HuH-7 (cell line): ENCODE measurements at regions not wholly inside any gene's neighbourhood (a gene's known extent, or its start where the extent isn't known, plus 50 kb on each side); places are given as distances from the start of the nearest gene placed in this dataset.

ENCODE experiments used
- DNase-seq: peaks from one replicate; pipeline ENCODE4 v3.0.0; 2011; ENCODE audit warnings: low spot score

GRCh38 chr16:50955311-50955710 is 195.8 kb downstream of the SALL1 start:
- DNase-seq, result no peak

DNA sequence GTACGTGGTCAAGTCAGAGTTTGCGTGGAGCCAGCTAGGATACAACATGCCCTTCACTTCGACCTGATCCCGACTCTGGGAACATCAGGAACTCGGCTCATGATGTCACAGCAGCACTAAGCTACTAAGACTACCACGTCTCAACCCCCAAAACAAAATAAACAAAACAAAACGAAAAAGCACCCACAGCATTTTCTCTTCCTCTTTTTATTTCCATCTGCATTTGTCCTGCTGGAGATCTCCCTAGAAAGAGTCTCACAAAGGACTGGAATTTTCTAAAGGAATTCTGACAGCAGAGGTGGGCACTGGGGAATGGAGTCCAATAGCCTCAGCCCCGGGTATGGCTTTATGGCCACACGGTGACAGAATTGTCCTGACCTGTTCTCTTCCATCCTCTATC is 196.6 kb downstream of the SALL1 start:
- no peak for DNase-seq

DNA sequence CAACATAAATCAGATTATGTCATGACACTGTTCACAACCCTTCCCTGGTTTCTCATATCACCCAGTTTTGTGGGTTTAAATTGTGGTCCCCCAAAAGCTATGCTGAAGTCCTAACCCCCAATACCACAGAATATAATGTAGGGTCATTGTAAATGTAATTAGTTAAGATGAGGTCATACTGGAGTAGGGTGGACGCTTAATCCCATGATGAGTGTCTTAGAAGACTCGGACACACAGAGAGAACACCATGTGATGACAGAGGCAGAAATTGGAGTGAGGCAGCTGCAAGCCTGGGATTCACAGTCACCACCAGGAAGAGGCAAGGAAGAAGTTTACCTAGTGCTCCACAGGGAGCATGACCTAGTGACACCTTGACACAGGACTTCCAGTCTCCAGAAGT is 197.8 kb downstream of the SALL1 start:
- no peak for DNase-seq

DNA sequence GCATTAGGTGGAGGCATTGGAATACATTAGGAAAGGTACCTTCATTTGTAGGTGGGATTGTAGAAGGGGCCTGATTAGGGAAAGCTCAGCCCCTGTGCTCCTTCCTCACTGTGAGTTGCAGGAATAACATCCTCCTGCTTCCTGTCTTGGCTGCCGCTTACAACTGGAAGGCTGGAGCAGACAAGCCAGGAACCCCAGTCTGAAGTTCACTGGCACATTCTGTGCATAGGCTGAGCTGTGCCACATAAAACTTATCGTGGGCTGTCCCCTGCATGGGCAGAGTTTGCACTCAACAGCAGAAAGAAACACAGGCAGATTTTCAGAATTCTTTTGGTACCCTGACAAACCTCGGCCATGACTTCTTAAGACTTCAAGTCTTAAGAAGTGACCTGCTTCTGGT is 200.1 kb downstream of the SALL1 start:
- no peak for DNase-seq

GRCh38 chr16:50948268-50948930 is 202.7 kb downstream of the SALL1 start:
- DNase-seq, result no peak

GRCh38 chr16:50947826-50948225 is 203.2 kb downstream of the SALL1 start:
- DNase-seq, result no peak

DNA sequence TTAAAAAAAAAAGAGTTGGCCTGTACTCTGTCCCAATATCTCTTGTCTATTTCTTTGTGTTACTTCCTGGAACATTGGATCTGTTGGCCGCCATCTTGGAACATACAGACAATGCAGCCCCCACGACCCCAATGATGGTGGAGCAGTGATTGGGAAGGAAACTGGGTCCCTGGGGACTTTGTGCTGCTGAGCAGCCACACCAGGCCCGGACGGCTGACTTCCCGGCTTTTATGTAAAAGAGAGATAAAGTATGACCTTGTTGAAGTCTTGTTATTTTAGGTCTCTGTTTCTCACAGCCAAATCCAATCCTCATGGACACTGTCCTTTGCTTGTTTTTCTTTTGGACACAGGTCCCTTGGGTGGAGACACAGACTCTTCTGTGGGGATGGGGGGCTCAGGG is 204.5 kb downstream of the SALL1 start:
- no peak for DNase-seq

- no peak for DNase-seq
These were observed 204.2 kb downstream of the CYLD start for GRCh38 chr16:50946098-50946497.

DNA sequence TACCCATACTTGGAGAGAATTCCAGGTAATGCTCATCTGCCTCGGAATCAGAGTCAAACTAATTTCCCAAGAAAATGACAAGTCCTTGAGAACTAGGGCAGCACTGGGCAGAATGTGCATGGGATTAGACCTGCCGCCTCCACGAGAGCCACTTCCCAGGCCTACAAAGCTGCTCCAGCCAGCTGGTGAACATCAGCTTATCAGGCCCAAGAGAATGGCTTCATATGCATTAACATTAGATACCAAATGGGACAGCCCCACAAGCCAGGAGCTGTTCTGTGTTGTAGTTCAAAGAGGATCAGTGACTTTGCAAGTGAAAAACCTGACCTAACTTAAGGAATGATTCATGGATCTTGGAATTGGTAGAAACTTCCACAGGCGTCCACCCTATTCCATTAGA is 203.3 kb downstream of the CYLD start:
- no peak for DNase-seq

DNA sequence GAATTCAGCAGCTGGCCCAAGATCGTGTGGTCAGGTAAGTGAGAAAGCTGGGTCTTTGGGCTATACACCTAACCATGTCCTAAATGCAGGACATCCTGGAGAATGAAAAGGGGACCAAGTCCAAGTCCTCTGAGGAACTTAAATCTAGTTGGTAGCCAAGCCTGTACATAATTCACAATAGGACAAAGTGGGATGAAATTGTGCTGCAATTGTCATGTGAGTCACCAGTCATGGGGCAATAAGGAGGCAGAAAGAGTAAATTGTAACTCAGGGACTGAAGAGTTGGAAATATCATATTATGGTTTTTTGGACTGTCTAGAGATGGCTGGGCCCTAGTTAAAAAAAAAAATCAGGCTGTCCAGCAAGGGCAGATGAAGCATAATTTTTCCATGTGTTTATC is 202.6 kb downstream of the CYLD start:
- DNase-seq, result no peak

GRCh38 chr16:50944033-50944432 is 202.1 kb downstream of the CYLD start:
- no peak for DNase-seq

DNA sequence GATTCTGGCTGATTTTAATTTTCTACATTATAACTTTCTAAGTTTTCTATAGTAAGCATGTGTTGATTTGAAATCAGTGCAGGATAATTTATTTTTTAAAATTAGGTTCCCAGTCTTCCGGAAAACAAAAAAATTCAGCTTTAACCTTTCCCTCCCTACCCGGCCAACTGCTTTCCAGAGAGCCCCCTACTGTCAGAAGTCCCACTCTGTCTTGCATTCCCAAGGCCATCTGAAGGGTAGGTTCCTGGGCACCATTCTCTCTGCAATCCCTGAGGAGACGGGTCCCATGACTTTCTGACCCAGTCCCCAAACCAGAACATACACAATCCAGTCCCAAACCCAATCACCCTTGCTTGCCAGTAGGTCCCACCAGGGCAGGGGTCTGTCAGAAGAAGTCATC is 200.3 kb downstream of the CYLD start:
- no peak for DNase-seq

GRCh38 chr16:50941681-50942080 is 199.8 kb downstream of the CYLD start:
- DNase-seq, result no peak

- no peak for DNase-seq
These were observed 198.5 kb downstream of the CYLD start for GRCh38 chr16:50940275-50940854.

DNA sequence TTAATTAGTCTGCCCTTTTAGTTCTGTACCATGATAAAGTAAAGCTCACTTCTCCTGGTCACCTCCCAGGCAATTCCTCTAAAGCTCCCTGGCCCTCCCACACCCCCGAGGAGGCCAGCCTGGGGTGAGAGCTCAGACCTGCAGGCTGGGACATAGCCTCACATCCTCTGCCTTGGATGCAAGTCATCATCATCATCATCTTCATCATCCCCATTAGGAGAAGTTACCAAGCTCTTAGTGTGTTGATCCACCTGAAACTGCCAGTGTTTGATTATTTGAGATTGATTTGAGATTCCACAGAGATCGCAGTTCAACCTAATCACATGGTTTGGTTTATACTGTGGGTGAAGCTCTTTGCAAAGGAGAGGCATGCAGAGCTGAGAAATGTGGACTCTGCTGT is 197.5 kb downstream of the CYLD start:
- DNase-seq, result no peak

DNA sequence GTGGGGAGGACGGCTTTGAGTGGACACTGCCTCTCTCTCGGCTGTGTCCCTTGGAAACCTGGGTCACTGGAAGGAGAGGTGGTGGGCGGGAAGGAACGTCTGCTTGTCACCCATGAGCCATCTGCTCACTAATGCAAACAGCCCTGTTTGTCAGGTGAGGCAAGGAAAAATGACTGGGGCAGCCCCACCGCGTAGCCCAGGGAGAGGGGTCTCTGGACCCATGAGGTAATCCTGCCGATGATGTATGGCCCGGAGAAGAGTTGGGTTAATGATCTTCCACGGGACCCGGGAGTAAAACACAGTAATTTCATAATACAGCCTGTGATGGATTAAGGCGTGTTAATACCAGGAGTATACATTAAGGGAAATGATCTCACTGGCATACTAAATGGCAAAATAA is 197.0 kb downstream of the CYLD start:
- DNase-seq, result no peak

DNA sequence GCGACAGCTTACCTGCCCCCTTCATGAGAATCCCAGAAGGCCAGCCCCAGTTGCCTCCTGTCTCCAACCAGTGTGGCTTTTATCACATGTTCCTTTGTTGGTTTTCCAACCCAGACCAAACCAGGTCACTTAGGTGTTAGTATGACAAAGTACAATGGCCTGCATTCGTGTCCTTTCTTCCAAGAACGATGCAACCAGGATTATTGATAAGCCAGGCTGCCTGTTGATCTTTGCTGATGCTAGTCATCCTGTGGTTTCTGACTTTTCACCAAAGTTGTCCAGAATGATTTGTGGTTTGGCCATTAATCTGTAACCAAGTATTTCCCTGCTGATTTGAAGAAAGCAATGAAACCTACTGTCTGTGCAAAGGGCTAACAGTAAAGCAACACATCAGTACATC is 191.4 kb downstream of the CYLD start:
- no peak for DNase-seq

DNA sequence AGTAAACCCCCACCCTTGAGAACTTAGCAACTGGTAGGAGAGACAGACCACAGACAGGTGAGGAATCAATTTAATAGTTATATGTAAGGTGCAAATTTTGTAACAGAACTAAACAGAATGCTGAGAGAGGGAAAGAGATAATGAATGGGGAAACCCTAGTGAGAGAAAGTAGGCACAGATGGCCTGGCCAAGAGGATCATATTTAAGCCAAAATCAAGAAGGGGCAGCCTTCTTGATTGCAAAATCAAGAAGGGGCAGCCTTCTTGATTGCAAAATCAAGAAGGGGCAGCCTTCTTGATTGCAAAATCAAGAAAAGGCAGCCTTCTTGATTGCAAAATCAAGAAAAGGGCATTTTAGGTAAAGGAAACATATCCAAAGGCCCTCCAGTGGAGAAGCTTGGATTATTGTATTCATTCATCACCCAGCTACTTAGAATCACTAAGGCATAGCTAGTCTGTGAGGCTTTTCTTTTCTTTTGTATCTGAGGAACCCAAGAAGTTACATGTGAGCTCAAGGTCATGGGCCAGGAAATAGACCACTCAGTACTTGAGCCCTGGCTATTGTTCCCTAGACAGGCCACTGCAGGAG is 190.6 kb downstream of the CYLD start:
- no peak for DNase-seq

GRCh38 chr16:50928065-50928464 is 186.2 kb downstream of the CYLD start:
- DNase-seq, result no peak

DNA sequence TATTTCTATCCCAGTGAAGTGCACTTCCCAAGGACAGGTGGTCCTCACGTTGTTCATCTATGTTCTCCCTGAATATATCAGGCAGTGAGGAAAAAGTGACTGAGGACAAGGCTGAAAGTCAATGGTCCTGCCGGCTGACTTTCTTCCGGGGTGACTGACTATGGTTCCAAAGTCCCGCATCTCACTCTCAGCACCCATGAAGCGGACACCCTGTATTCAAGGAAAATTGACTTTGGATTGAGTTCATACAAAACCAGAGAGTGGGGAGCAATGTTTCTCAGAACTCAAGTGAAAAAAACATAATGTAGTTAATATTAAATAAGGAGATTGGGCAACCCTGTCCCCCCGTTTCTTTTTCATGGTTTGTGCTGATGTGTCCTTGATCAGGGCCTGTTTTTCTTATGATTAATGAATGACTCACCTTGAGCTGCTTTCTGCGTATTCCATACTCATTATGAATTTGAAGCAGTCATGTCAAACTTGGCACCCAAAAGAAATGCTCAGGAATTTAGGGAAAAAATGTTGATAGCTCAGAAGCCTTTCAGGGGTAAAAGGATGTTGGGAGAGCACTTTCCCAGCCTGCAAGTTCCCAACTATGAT is 184.0 kb downstream of the CYLD start:
- no peak for DNase-seq

DNA sequence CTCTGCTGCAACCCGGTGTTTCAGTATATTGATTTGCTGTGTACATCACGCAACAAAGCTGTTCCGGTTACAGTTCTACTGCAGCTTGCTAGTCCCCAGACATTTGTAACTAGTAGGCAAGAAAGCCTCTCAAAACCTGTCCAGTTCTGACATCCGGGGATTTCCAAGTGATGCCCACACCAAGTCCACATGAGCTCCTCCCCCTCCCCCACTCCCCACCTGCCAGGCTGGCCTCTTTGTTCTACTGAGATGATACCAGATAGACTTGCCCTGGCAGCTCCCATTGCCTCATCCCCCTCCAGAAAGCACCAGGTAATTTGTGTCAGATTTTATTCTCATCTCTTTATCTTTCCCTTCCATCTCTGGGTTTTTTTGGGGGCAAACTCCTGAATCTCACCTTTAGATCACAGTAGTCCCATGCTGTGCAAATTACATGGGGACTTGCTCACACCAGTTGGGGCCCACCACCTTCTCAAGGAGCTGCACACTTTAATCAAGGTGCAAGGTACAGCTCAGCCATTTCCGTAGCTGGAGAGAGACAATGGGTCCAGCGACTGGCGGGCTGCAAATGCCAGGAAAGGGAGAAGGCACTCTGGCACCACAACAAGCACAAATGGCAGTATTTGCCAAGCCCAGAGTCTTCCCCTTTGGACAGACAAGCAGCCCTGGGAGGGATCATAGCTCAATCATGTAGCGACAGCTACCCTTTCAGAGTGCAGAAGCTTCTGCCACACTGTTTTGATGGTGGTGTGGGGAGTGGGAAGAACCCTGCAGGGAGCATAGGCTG is 183.1 kb downstream of the CYLD start:
- DNase-seq, result no peak

- no peak for DNase-seq
These were observed 176.2 kb downstream of the CYLD start for GRCh38 chr16:50917950-50918703.
